PC-3 (cell line): ENCODE measurements at regions not wholly inside any gene's neighbourhood (a gene's known extent, or its start where the extent isn't known, plus 50 kb on each side); places are given as distances from the start of the nearest gene placed in this dataset.

Experiments
- ATAC-seq: fragments of 200-7000 bp; cut with Tn5 transposase; 2 replicates; pipeline ENCODE4 v1.9.1; 2020; ENCODE audit warnings: mild to moderate bottlenecking, moderate library complexity
- BruUV-seq: library from RNA; stranded (reverse); fragments of 400-500 nt; replicated peaks from 2 replicates; lab custom pipeline; 2021; lab: Mats Ljungman, UMichigan
- CTCF ChIA-PET: fragments of 300-600 bp; sonication (Branson Sonifier 250); formaldehyde crosslinking; loops from one replicate; lab custom pipeline; 2022; ENCODE audit warnings: antibody characterized with exemption; lab: Charles Lee
- POLR2A ChIA-PET: fragments of 300-600 bp; sonication (Branson Sonifier 250); formaldehyde crosslinking; loops from one replicate; lab custom pipeline; 2022; ENCODE audit warnings: antibody characterized with exemption; ENCODE audit not compliant: unreplicated experiment; lab: Charles Lee
- DNase-seq: peaks from one replicate; pipeline ENCODE4 v3.0.0-alpha.2; 2015
- H2AFZ ChIP-seq: fragments of 300-600 bp; sonication (generic); 2 replicates; pipeline ENCODE4 v1.6.0; 2016; ENCODE audit warnings: antibody characterized with exemption, low read length
- H3F3A ChIP-seq: fragments of 300-600 bp; sonication (generic); one replicate; pipeline ENCODE4 v1.6.0; 2017; ENCODE audit warnings: antibody characterized with exemption, low read length, control low read depth, mild to moderate bottlenecking; ENCODE audit not compliant: unreplicated experiment
- H3K27ac ChIP-seq: fragments of 300-600 bp; sonication (generic); 2 replicates; pipeline ENCODE4 v1.5.1; 2016; ENCODE audit warnings: mild to moderate bottlenecking, low read length
- H3K27me3 ChIP-seq: fragments of 300-600 bp; sonication (generic); 2 replicates; pipeline ENCODE4 v1.6.1; 2016; ENCODE audit warnings: low read length, mixed read lengths
- H3K36me3 ChIP-seq: fragments of 300-600 bp; sonication (generic); 2 replicates; pipeline ENCODE4 v1.6.1; 2016; ENCODE audit warnings: low read depth, mixed run types, low read length, mixed read lengths
- H3K4me1 ChIP-seq: fragments of 300-600 bp; sonication (generic); 2 replicates; pipeline ENCODE4 v1.5.1; 2016; ENCODE audit warnings: low read length; ENCODE audit not compliant: insufficient read depth
- H3K4me2 ChIP-seq: fragments of 300-600 bp; sonication (generic); 2 replicates; pipeline ENCODE4 v1.6.0; 2016; ENCODE audit warnings: low read length
- H3K4me3 ChIP-seq: fragments of 300-600 bp; sonication (generic); 2 replicates; pipeline ENCODE4 v1.5.1; 2016; ENCODE audit warnings: mild to moderate bottlenecking, low read length, mixed read lengths
- H3K79me2 ChIP-seq: fragments of 300-600 bp; sonication (generic); 2 replicates; pipeline ENCODE4 v1.6.1; 2017; ENCODE audit warnings: low read length, mixed read lengths
- H3K9ac ChIP-seq: fragments of 300-600 bp; sonication (generic); 2 replicates; pipeline ENCODE4 v1.6.0; 2016; ENCODE audit warnings: mild to moderate bottlenecking, low read length
- H3K9me2 ChIP-seq: fragments of 300-600 bp; sonication (generic); replicated peaks from 2 replicates; pipeline ENCODE4 v1.6.1; 2016; ENCODE audit warnings: mixed run types, low read length, mixed read lengths
- H3K9me3 ChIP-seq: fragments of 300-600 bp; sonication (generic); 2 replicates; pipeline ENCODE4 v1.6.1; 2016; ENCODE audit warnings: low read length, mixed read lengths
- H4K20me1 ChIP-seq: fragments of 300-600 bp; sonication (generic); 2 replicates; pipeline ENCODE4 v1.6.1; 2016; ENCODE audit warnings: low read length, mixed read lengths
- EZH2 ChIP-seq: fragments of 300-600 bp; sonication (generic); IDR thresholded peaks from one replicate; pipeline ENCODE4 v1.6.1; 2017; ENCODE audit warnings: antibody characterized with exemption, mild to moderate bottlenecking, low read length; ENCODE audit not compliant: unreplicated experiment
- EZH2phosphoT487 ChIP-seq: fragments of 300-600 bp; sonication (generic); IDR thresholded peaks from 2 replicates; pipeline ENCODE4 v1.6.1; 2018; ENCODE audit warnings: mild to moderate bottlenecking, antibody characterized with exemption, low read length, borderline replicate concordance
- intact Hi-C: fragments of 100-400 bp; cut with micrococcal nuclease; formaldehyde crosslinking; loops from 2 replicates; pipeline ENCODE4 v1.9.0; 2023
- TF ChIP-seq, protein P1 (sequence below): fragments of 300-600 bp; sonication (generic); conservative IDR thresholded peaks from 2 replicates; pipeline ENCODE4 v1.5.1; 2017; ENCODE audit warnings: antibody characterized with exemption, low read depth, mild to moderate bottlenecking, low read length

DNA sequence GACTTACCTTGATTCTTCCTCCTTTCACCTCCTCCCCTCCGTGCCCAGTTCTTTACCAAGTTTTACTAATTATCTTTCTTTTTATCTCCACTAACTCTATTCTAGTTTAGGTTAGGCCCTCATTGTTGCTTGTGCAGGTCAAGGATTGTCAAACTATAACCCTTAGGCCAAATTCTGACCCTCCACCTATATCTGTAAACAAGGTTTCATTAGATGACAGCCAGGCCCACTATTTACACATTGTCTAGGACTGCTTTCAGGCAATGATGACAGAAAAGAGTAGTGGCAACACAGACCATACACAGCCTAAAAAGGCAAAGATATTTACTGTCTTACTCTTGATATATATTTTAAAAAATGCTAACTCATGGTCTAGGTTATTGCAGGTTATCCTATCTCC, 212.0 kb downstream of the RAD51AP2 start:
- POLR2A ChIA-PET: no interaction called here
- TF ChIP-seq, protein P1, sequence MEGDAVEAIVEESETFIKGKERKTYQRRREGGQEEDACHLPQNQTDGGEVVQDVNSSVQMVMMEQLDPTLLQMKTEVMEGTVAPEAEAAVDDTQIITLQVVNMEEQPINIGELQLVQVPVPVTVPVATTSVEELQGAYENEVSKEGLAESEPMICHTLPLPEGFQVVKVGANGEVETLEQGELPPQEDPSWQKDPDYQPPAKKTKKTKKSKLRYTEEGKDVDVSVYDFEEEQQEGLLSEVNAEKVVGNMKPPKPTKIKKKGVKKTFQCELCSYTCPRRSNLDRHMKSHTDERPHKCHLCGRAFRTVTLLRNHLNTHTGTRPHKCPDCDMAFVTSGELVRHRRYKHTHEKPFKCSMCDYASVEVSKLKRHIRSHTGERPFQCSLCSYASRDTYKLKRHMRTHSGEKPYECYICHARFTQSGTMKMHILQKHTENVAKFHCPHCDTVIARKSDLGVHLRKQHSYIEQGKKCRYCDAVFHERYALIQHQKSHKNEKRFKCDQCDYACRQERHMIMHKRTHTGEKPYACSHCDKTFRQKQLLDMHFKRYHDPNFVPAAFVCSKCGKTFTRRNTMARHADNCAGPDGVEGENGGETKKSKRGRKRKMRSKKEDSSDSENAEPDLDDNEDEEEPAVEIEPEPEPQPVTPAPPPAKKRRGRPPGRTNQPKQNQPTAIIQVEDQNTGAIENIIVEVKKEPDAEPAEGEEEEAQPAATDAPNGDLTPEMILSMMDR: no peak
- TF ChIP-seq EZH2phosphoT487 (no peak), EZH2 (no peak)
- Histone ChIP-seq H4K20me1 (no peaks in the 10 kb centered on the region), H3F3A (no peaks in the 10 kb centered on the region), H3K4me3 (no peak overlapping the region), H3K27me3 (peaks cover 6% of the 10 kb centered on the region; the same call in 1 of the 2 replicates), H3K4me2 (no peak overlapping the region), H3K27ac (no peak overlapping the region), H2AFZ (no peak overlapping the region), H3K4me1 (peaks cover 15% of the 10 kb centered on the region), H3K9ac (no peak overlapping the region), H3K36me3 (no peaks in the 10 kb centered on the region), H3K9me2 (no peaks in the 10 kb centered on the region), H3K79me2 (no peaks in the 10 kb centered on the region), H3K9me3 (no peaks in the 10 kb centered on the region)
- DNase-seq (no peak), ATAC-seq (no peak)
- CTCF ChIA-PET: no interaction called here
- BruUV-seq: no TSS peak
- intact Hi-C loops: loop anchor here (10.0 kb wide), 2 partner anchors 369 to 541 kb away; no protein-coding TSS in a partner anchor

DNA sequence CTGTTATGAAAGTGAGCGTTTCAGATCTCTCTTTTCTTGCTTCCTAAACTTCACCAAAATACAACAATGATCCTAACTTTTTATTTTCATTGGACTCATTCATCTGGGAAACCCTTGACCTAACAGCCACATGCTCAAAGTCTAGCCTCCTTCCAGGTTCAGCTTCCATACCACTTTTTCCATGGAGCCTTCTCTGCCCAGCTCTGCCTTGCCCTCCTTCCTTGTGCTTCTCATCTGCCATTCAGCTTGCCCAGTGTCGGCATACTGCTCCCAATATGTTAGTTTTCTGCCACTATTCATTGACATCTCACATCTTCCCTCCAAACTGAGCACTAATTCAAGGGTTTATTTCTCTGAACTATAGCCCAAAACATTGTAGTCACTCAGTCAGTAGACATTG, 214.7 kb downstream of the RAD51AP2 start:
- peak overlapping the region; percentile 49 for H3K27ac ChIP-seq
- peaks cover 15% of the 10 kb centered on the region for H3K4me1 ChIP-seq
- POLR2A ChIA-PET: no interaction called here
- no peak overlapping the region for H3K4me3 ChIP-seq
- H3K36me3 ChIP-seq: no peaks in the 10 kb centered on the region
- H3K9ac ChIP-seq: no peak overlapping the region
- H3K79me2 ChIP-seq: no peaks in the 10 kb centered on the region
- CTCF ChIA-PET: no interaction called here
- no peaks in the 10 kb centered on the region for H3F3A ChIP-seq
- intact Hi-C loops: loop anchor here (10.0 kb wide), 2 partner anchors 371 to 539 kb away; no protein-coding TSS in a partner anchor
- DNase-seq: peak; percentile 31
- H3K9me3 ChIP-seq: no peaks in the 10 kb centered on the region
- H3K9me2 ChIP-seq: no peaks in the 10 kb centered on the region
- H3K27me3 ChIP-seq: peaks cover 5% of the 10 kb centered on the region; the same call in 1 of the 2 replicates
- ATAC-seq: no peak
- no peaks in the 10 kb centered on the region for H4K20me1 ChIP-seq
- no peak for TF ChIP-seq EZH2phosphoT487
- no peak for TF ChIP-seq EZH2
- TF ChIP-seq, protein P1: no peak
- peak overlapping the region; percentile 17; the same call in 1 of the 2 replicates for H3K4me2 ChIP-seq
- H2AFZ ChIP-seq: peak overlapping the region; percentile 38
- BruUV-seq: no TSS peak

DNA sequence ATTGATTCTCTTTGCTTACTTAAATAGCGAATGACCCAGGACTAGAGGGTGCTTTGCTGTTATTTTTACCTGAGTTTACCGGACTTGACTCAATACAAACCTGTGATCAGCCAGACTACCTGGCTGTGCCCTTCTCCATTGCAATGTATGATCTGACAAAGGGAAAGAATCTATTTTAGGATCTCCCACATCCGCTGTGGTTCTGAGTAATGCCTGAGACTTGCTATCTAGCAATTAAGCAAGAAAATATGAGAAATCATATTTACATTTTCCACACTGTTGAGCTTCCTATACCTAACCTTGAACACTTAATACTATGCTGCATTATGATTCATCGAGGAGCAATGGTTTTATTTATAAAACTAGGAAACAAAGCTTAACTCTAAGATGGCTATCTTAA, 215.2 kb downstream of the RAD51AP2 start:
- Histone ChIP-seq H3K27ac (peak overlapping the region; percentile 51), H3K4me1 (peaks cover 15% of the 10 kb centered on the region), H3K4me2 (peak overlapping the region; percentile 23), H3K9me2 (no peaks in the 10 kb centered on the region), H3K9ac (no peak overlapping the region), H3K4me3 (no peak overlapping the region), H3F3A (no peaks in the 10 kb centered on the region), H3K79me2 (no peaks in the 10 kb centered on the region), H3K27me3 (peaks cover under 1% of the 10 kb centered on the region; the same call in 1 of the 2 replicates), H3K36me3 (no peaks in the 10 kb centered on the region), H2AFZ (peak overlapping the region; percentile 38; the same call in 1 of the 2 replicates), H4K20me1 (no peaks in the 10 kb centered on the region), H3K9me3 (no peaks in the 10 kb centered on the region)
- DNase-seq (peak; percentile 80), ATAC-seq (no peak)
- intact Hi-C loops: loop anchor here (10.0 kb wide), 2 partner anchors 372 to 538 kb away; no protein-coding TSS in a partner anchor
- ChIA-PET POLR2A (no interaction called here), CTCF (no interaction called here)
- no TSS peak for BruUV-seq
- TF ChIP-seq EZH2phosphoT487 (no peak), EZH2 (no peak)
- TF ChIP-seq, protein P1: no peak
